ENCODE measurements at regions not wholly inside any gene's neighbourhood (a gene's known extent, or its start where the extent isn't known, plus 50 kb on each side); places are given as distances from the start of the nearest gene placed in this dataset.

DNA sequence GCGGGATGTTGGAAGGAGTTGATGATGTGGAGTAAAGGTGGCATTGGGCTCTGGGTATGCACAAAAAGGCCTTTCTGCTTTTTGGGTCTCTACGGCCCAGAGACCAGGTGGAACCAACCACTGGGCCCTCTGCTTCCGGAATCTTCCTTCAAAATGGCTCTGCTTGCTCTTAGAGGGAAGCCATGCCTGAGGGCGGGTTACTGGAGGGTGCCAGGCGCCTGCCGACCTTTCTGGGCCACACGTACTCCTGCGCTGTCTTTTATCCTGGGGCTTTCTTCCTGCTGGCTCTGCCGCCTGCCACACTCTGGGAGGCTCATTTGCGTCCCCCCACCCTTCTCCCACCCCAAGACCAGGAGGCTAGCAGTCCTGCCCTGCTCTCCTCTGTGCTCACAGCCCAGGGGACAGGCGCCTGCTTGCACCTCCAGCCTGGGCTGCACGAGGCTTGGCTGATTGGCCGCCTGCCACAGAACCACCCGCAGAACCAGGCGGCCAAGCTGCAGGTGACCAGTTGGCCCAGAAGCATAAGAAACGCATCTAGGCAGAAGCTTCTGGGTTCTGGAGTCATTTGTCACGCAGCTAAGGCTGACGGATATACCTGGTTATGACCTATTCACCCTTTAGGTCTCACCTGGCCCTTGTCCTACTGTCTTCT, 536.9 kb downstream of the TBC1D22A start:
- no peak for DNase-seq (ENCODE audit: low spot score)
- TF ChIP-seq, protein P1, sequence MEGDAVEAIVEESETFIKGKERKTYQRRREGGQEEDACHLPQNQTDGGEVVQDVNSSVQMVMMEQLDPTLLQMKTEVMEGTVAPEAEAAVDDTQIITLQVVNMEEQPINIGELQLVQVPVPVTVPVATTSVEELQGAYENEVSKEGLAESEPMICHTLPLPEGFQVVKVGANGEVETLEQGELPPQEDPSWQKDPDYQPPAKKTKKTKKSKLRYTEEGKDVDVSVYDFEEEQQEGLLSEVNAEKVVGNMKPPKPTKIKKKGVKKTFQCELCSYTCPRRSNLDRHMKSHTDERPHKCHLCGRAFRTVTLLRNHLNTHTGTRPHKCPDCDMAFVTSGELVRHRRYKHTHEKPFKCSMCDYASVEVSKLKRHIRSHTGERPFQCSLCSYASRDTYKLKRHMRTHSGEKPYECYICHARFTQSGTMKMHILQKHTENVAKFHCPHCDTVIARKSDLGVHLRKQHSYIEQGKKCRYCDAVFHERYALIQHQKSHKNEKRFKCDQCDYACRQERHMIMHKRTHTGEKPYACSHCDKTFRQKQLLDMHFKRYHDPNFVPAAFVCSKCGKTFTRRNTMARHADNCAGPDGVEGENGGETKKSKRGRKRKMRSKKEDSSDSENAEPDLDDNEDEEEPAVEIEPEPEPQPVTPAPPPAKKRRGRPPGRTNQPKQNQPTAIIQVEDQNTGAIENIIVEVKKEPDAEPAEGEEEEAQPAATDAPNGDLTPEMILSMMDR (IDR thresholded peaks at IDR 0.05; ENCODE audit: extremely low read depth, missing control alignments) = no peak

DNA sequence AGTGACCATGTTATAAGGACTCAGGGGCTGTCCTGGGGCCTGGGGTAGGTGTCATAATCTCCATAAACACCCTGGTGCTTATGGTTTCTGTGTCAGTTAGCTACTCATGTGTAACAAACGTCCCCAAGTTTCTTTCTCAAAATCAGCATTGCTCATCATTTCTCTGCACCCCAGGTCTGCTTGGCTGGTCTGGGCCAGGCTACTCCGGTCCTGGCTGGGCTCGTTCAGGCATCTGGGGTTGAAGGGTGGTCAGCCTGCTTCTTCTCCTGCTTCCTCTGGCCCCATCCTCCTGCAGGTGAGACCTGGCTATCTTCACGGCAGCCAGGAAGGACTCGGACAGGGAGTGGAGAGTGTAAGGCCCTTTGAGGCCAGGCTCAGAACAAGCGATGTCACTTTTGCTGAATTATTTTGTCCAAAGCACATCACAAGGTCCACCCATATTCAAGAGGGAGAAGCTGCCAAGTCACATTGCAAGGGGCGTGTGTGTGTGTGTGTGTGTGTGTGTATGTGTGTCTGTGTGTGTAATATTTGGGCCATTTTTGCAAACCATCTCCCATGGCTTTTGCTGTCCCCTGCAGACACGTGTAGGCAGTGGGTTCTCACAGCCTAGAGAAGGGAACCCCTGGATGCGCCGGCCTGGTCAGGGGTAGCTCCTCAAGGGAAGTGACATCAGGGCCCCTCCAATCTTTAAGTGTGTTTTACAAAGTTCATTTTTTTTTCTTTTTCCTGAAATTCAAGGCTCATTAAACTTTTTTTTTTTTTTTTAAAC, 535.8 kb downstream of the TBC1D22A start:
- no peak for DNase-seq (ENCODE audit: low spot score)
- TF ChIP-seq, protein P1 (IDR thresholded peaks at IDR 0.05; ENCODE audit: extremely low read depth, missing control alignments) = no peak

DNA sequence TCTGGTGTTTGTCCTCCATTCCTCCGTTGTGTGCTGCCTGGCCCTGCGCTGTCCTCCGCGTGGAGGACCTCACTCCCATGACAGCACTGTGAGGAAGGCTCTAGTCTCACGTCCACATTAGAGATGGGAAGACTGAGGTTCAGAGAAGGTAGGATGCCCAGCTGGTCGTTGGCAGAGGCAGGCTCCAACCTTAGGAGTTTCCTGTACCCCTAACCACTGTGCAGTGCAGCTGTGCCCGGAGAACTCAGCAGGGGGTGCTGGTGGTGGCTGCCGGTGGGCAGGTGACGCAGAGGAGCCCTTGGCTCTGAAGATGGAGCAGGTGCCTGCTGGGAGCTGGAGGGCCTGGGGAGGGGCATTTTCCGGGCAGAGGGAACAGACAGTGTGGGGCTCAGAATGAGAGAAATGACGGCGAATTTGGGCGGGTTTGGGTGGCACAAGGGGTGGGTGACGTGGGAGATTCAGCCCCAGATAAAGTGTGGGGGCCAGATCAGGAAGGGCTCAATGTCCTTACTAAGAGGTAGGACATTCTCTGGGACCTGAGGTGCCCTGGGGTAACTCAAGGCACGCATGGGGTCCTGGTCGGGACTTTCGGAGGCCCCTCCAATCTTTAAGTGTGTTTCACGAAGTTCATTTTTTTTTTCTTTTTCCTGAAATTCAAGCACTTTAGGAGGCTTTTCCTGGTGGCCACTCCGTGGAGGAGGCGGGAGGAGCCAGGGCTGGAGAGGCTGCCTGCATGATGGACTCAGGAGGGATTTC, 535.0 kb downstream of the TBC1D22A start:
- no peak for DNase-seq (ENCODE audit: low spot score)
- TF ChIP-seq, protein P1 (IDR thresholded peaks at IDR 0.05; ENCODE audit: extremely low read depth, missing control alignments) = no peak

GRCh38 chr22:47296405-47297260, 534.2 kb downstream of the TBC1D22A start:
- TF ChIP-seq, protein P1 (IDR thresholded peaks at IDR 0.05; ENCODE audit: extremely low read depth, missing control alignments) = no peak
- DNase-seq (ENCODE audit: low spot score) = no peak

- TF ChIP-seq, protein P1 (IDR thresholded peaks at IDR 0.05; ENCODE audit: extremely low read depth, missing control alignments) = no peak
- DNase-seq (ENCODE audit: low spot score) = no peak
Measured at GRCh38 chr22:47295982-47296381, 533.5 kb downstream of the TBC1D22A start.

DNA sequence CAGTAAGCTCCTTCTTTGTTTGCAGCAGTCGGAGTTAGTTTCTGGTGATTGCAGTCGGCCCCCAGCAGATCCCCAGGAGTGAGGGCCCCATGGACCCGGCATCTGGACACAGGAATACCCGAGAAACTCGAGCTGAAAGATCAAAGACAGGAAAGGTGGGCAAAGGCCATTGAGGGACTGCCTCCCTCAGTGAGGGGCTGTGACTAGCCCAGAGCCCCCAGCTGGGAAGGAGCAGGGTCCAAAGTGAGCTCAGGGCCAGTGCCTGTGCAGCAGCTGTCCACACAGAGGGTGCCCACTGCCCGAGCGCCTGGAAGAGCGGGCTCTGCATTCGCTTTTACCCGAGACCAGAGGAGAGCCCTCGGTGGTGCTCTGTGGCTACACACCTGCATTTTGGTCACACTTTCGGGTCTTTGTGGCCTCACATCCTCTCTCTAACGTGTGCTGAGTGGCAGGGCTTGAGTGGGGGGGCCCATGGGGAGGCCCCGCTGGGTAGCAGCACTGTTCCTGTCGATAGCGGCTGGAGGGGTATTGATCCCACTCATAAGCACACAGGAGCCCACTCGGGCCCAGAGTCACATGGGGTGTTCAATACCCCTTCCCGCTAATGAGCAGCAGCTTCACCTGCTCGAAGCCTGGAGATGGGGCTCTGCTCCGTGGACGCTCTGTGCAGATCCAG, 532.9 kb downstream of the TBC1D22A start:
- TF ChIP-seq, protein P1 (IDR thresholded peaks at IDR 0.05; ENCODE audit: extremely low read depth, missing control alignments) = no peak
- DNase-seq (ENCODE audit: low spot score) = no peak

All from GM20000 (cell line).